ENCODE measurements at regions not wholly inside any gene's neighbourhood (a gene's known extent, or its start where the extent isn't known, plus 50 kb on each side); places are given as distances from the start of the nearest gene placed in this dataset.

DNA sequence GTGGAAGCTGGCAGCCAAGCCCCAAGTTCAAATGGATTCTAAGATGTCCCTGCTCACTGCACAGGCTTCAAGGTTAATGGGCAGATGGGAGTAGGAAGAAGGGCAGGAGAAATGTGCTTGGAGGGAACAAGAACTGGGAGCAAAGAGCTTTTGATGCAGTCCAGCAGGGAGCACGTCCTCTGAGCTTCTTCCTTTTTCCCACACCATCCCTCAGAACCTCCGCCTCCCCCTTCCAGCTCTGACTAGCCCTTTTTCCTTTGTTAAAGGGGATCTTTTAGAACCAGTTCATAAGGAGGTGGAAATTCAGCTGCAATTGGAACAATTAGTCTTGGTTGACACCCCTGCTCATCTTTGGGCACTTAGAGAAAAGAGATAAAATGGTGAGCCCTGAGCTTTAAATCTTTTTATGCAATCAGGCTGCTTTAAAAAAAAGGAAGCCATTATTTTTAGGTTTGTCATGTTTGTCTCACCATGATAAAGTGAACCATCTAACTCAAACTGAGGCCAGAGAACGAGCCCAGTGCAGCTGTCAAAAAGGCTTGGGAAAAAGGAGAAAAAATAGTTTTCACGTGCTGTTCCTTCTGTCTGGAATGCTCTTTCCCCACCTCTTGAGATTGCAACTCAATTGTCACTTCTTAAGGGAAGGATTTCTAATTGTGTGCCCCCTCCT, 135.8 kb upstream of the IL1RAPL2 start:
- Histone ChIP-seq H3K9me3 (replicated peaks; ENCODE audit: control insufficient read depth, insufficient read depth, low read depth, low read length) (no peaks in the 10 kb centered on the region), H3K9ac (ENCODE audit: insufficient read depth in 1 of 2, low read depth in 2 of 2, low read length in 2 of 2) (no peak overlapping the region), H3K36me3 (ENCODE audit: control insufficient read depth, insufficient read depth, low read length) (no peaks in the 10 kb centered on the region), H3K27ac (ENCODE audit: extremely low read depth, low read depth, low read length) (no peak overlapping the region), H3K4me3 (no peak overlapping the region), H4K20me1 (replicated peaks; ENCODE audit: control insufficient read depth, insufficient read depth, low read length) (no peaks in the 10 kb centered on the region), H3K4me2 (ENCODE audit: insufficient read depth, low read length) (no peak overlapping the region), H3K79me2 (ENCODE audit: control insufficient read depth, insufficient read depth, low read length) (no peaks in the 10 kb centered on the region), H3K27me3 (ENCODE audit: control insufficient read depth in 2 of 2, insufficient read depth in 2 of 2, low read length in 2 of 2) (no peaks in the 10 kb centered on the region), H3K4me1 (replicated peaks in 1 of 2; ENCODE audit: control insufficient read depth in 2 of 2, insufficient read depth in 2 of 2, low read length in 2 of 2) (no peaks in the 10 kb centered on the region), H3K9me1 (ENCODE audit: control insufficient read depth, insufficient read depth, low read length) (no peaks in the 10 kb centered on the region), H2AFZ (ENCODE audit: low read depth, low read length) (no peak overlapping the region)
- no peak for TF ChIP-seq ARID3A (IDR thresholded peaks at IDR 0.05; ENCODE audit: borderline replicate concordance, low read depth, low read length)
- TF ChIP-seq, protein P1, sequence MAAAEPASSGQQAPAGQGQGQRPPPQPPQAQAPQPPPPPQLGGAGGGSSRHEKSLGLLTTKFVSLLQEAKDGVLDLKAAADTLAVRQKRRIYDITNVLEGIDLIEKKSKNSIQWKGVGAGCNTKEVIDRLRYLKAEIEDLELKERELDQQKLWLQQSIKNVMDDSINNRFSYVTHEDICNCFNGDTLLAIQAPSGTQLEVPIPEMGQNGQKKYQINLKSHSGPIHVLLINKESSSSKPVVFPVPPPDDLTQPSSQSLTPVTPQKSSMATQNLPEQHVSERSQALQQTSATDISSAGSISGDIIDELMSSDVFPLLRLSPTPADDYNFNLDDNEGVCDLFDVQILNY (CRISPR knock-in tag; IDR thresholded peaks at IDR 0.05) = no peak
- TF ChIP-seq, protein P2, sequence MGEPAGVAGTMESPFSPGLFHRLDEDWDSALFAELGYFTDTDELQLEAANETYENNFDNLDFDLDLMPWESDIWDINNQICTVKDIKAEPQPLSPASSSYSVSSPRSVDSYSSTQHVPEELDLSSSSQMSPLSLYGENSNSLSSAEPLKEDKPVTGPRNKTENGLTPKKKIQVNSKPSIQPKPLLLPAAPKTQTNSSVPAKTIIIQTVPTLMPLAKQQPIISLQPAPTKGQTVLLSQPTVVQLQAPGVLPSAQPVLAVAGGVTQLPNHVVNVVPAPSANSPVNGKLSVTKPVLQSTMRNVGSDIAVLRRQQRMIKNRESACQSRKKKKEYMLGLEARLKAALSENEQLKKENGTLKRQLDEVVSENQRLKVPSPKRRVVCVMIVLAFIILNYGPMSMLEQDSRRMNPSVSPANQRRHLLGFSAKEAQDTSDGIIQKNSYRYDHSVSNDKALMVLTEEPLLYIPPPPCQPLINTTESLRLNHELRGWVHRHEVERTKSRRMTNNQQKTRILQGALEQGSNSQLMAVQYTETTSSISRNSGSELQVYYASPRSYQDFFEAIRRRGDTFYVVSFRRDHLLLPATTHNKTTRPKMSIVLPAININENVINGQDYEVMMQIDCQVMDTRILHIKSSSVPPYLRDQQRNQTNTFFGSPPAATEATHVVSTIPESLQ (CRISPR knock-in tag; IDR thresholded peaks at IDR 0.05) = no peak
- no peak for TF ChIP-seq FOXJ3 (CRISPR knock-in tag; IDR thresholded peaks at IDR 0.05)
- no peak for TF ChIP-seq STAG1 (CRISPR knock-in tag; IDR thresholded peaks at IDR 0.05; ENCODE audit: borderline replicate concordance)
- no peak for TF ChIP-seq ZNF77 (CRISPR knock-in tag; IDR thresholded peaks at IDR 0.05)
- no peak for TF ChIP-seq RBM25 (IDR thresholded peaks at IDR 0.05; ENCODE audit: low read depth, low read length, severe bottlenecking)
- no peak for TF ChIP-seq HINFP (tag; conservative IDR thresholded peaks at IDR 0.05; ENCODE audit: low read depth)
- ATAC-seq (no peak), FAIRE-seq (no peak), DNase-seq (ENCODE audit: extremely low read depth in 1 of 4, low spot score in 3 of 4) (no peak)
- in situ Hi-C loops (cut with MboI) = no loop called here
- POLR2A ChIA-PET = no interaction called here
- CTCF ChIA-PET (ENCODE audit: low intra/inter-chr PET ratio) = no interaction called here
- no TSS peak for BruUV-seq (replicated peaks)
- intact Hi-C loops (cut with micrococcal nuclease) = no loop called here
- WGBS (ENCODE audit: insufficient coverage, low coverage, missing lambda C conversion rate) = 0% methylated on average over 2 of the region's 4 CpGs

Data from K562 (cell line).